ENCODE measurements at regions not wholly inside any gene's neighbourhood (a gene's known extent, or its start where the extent isn't known, plus 50 kb on each side); places are given as distances from the start of the nearest gene placed in this dataset.

GRCh38 chr9:16217943-16218701 lies 652.3 kb downstream of the BNC2 start:
- TF ChIP-seq, protein P1, sequence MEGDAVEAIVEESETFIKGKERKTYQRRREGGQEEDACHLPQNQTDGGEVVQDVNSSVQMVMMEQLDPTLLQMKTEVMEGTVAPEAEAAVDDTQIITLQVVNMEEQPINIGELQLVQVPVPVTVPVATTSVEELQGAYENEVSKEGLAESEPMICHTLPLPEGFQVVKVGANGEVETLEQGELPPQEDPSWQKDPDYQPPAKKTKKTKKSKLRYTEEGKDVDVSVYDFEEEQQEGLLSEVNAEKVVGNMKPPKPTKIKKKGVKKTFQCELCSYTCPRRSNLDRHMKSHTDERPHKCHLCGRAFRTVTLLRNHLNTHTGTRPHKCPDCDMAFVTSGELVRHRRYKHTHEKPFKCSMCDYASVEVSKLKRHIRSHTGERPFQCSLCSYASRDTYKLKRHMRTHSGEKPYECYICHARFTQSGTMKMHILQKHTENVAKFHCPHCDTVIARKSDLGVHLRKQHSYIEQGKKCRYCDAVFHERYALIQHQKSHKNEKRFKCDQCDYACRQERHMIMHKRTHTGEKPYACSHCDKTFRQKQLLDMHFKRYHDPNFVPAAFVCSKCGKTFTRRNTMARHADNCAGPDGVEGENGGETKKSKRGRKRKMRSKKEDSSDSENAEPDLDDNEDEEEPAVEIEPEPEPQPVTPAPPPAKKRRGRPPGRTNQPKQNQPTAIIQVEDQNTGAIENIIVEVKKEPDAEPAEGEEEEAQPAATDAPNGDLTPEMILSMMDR (IDR thresholded peaks at IDR 0.05): no peak
- TF ChIP-seq POLR2A (IDR thresholded peaks at IDR 0.05): no peak

All from esophagus squamous epithelium (tissue), 4 donors.